ENCODE measurements at regions not wholly inside any gene's neighbourhood (a gene's known extent, or its start where the extent isn't known, plus 50 kb on each side); places are given as distances from the start of the nearest gene placed in this dataset.

DNA sequence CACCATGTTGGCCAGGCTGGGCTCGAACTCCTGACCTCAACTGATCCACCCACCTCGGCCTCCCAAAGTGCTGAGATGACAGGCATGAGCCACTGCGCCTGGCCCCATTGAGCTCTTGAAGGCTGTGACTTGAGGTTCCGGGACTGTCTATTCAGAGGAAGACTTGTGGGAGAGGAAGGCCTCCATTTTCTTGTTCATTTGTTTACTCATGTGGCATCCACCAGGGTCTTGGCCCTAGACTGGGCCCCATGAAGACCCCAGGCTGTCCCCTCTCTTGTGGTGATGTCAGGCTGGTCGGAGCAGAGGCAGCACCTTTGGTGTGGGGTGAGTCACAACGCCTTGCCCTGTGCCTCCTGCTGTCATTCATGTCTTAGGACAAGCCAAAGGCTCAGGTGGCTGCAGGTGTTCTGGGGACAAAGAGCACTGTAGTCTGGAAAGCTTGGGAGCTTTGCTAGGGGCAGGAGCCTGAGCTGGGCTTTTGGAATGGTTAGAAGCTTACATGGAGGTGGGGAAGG lies 224.6 kb upstream of the C1orf174 start:
- Histone ChIP-seq H3K9me3 (no peaks in the 10 kb centered on the region), H3K4me1 (no peaks in the 10 kb centered on the region), H3K36me3 (ENCODE audit: low read depth, missing control alignments) (no peaks in the 10 kb centered on the region), H3K27me3 (no peaks in the 10 kb centered on the region), H3K4me3 (no peak overlapping the region), H3K27ac (no peak overlapping the region)
- intact Hi-C loops (cut with DNase I; ENCODE audit: low total_unique reads), result no loop called here
- no peak for TF ChIP-seq POLR2A (IDR thresholded peaks at IDR 0.05)
- TF ChIP-seq, protein P1, sequence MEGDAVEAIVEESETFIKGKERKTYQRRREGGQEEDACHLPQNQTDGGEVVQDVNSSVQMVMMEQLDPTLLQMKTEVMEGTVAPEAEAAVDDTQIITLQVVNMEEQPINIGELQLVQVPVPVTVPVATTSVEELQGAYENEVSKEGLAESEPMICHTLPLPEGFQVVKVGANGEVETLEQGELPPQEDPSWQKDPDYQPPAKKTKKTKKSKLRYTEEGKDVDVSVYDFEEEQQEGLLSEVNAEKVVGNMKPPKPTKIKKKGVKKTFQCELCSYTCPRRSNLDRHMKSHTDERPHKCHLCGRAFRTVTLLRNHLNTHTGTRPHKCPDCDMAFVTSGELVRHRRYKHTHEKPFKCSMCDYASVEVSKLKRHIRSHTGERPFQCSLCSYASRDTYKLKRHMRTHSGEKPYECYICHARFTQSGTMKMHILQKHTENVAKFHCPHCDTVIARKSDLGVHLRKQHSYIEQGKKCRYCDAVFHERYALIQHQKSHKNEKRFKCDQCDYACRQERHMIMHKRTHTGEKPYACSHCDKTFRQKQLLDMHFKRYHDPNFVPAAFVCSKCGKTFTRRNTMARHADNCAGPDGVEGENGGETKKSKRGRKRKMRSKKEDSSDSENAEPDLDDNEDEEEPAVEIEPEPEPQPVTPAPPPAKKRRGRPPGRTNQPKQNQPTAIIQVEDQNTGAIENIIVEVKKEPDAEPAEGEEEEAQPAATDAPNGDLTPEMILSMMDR (IDR thresholded peaks at IDR 0.05), result no peak
- DNase-seq, result no peak
- WGBS, 2 donors, result 60 to 93% methylated on average over 1 to 6 of the region's 6 CpGs

DNA sequence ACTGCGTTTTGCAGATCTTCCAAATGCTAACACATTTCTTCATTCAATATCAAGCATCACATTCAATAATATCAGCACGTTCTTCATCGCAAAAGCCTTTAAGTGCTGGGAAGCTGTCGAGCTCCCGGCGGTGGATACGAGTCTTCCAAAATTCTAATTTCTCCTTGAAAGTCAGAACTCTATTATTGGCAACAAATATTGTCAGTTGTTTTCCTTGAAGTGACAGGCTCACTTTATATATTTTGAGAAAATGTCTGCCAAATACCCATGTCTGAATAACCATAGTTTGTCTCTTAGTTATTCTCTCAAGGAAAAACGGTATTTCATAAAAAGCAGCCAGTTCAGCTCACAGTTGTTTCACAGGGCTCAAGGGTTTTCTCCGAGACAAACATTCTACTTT lies 226.2 kb upstream of the C1orf174 start:
- Histone ChIP-seq H3K4me1 (no peaks in the 10 kb centered on the region), H3K27me3 (no peaks in the 10 kb centered on the region), H3K4me3 (no peak overlapping the region), H3K36me3 (ENCODE audit: low read depth, missing control alignments) (no peaks in the 10 kb centered on the region), H3K27ac (no peak overlapping the region), H3K9me3 (no peaks in the 10 kb centered on the region)
- 92% methylated on average over 9 of the region's 9 CpGs for WGBS, 2 donors
- intact Hi-C loops (cut with DNase I; ENCODE audit: low total_unique reads), result no loop called here
- TF ChIP-seq, protein P1 (IDR thresholded peaks at IDR 0.05), result no peak
- no peak for TF ChIP-seq POLR2A (IDR thresholded peaks at IDR 0.05)
- DNase-seq, result no peak

DNA sequence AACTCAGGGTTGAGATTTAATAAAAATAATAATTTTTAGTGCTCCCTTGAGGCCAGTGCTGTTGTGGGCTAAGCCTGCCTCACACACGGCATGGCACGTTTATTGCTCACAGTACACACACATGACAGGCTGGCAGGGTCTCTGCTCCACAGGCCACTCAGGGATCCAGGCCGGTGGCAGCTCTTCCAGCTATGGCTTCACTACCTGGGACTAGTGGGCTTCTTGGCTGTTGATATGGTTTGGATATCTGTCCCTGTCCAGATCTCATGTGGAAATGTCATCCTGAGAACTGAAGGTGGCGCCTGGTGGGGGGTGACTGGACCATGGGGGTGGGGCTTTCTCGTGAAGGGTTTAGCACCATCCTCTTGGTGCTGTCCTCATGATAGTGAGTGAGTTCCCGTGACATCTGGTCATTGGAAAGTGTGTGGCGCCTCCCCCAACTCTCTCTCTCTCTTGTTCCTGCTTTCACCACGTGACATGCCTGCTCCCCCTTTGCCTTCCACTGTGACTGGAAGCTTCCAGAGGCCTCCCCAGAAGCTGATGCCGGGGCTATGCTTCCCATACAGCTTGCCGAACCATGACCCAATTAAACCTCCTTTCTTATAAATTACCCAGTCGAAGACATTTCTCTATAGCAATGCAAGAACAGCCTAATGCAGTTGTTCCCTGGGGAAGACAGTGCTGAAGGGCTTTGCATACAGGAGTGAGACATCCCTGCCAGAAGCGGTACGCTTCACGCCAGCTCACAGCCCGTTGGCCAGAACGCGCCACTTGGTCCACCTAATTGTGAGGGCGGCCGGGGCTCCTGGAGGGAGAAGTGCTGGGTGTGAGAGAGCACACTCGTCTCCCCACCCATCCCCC lies 226.9 kb upstream of the C1orf174 start:
- no peak for TF ChIP-seq POLR2A (IDR thresholded peaks at IDR 0.05)
- TF ChIP-seq, protein P1 (IDR thresholded peaks at IDR 0.05), result no peak
- WGBS, 2 donors, result 89 to 90% methylated on average over 15 to 20 of the region's 20 CpGs
- Histone ChIP-seq H3K9me3 (no peaks in the 10 kb centered on the region), H3K4me3 (no peak overlapping the region), H3K27ac (no peak overlapping the region), H3K36me3 (ENCODE audit: low read depth, missing control alignments) (no peaks in the 10 kb centered on the region), H3K4me1 (no peaks in the 10 kb centered on the region), H3K27me3 (no peaks in the 10 kb centered on the region)
- no peak for DNase-seq
- intact Hi-C loops (cut with DNase I; ENCODE audit: low total_unique reads), result no loop called here

DNA sequence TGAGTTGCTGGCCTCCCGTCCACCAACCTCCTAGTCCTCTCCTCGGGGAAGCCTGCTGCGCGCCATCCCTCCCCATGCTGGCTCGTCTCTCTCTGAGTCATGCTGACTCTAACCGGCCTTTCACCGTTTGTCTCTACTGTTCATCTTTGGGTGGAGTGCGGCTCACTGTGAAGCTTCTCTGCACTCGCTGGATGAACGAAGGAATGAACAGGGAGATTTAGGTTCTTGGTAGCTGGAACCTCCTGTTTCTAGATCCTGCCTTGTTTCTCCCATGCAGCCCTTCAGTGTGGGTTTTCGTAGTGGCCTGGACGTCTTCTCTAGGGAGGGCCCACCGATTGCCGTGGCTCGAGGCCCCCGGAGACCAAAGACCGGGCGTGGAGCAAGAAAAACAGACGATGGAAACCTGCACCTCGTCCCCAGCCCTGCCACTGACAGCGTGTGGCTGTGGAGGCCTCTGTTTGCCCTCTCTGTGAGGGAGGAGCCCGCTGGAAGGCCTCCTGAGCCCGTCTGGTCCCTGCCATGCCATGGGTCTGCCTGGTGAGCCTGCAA lies 227.6 kb upstream of the C1orf174 start:
- intact Hi-C loops (cut with DNase I; ENCODE audit: low total_unique reads), result no loop called here
- H3K27me3 ChIP-seq, result no peaks in the 10 kb centered on the region
- no peak for DNase-seq

More for the DNA sequence above, 227.6 kb upstream of the C1orf174 start:
- Histone ChIP-seq H3K36me3 (ENCODE audit: low read depth, missing control alignments) (no peaks in the 10 kb centered on the region), H3K9me3 (no peaks in the 10 kb centered on the region), H3K4me3 (no peak overlapping the region), H3K27ac (no peak overlapping the region), H3K4me1 (no peaks in the 10 kb centered on the region)
- TF ChIP-seq, protein P1 (IDR thresholded peaks at IDR 0.05), result no peak
- TF ChIP-seq POLR2A (IDR thresholded peaks at IDR 0.05), result no peak
- 81 to 90% methylated on average over 14 to 23 of the region's 23 CpGs for WGBS, 2 donors
